ENCODE measurements at regions not wholly inside any gene's neighbourhood (a gene's known extent, or its start where the extent isn't known, plus 50 kb on each side); places are given as distances from the start of the nearest gene placed in this dataset.

GRCh38 chr9:643966-644365 lies 197.5 kb upstream of the DMRT1 start:
- H2BK120ac ChIP-seq (replicated peaks; ENCODE audit: low read depth, low read length) = no peak overlapping the region
- no peak overlapping the region for H2BK12ac ChIP-seq (ENCODE audit: low read depth, low read length)
- no peak overlapping the region for H4K5ac ChIP-seq (ENCODE audit: insufficient read length, low read depth, low read length)
- H3K23ac ChIP-seq (ENCODE audit: insufficient read length) = no peak overlapping the region
- no peak overlapping the region for H3K4me3 ChIP-seq (ENCODE audit: extremely low read depth in 1 of 4, insufficient read depth in 2 of 4, low read depth in 3 of 4, low read length in 4 of 4)
- ChIA-PET POLR2A (ENCODE audit: partially characterized antibody) (no interaction called here), CTCF (ENCODE audit: partially characterized antibody) (no interaction called here)
- H3K56ac ChIP-seq (replicated peaks; ENCODE audit: insufficient read length, low read depth, low read length) = no peak overlapping the region
- no peak overlapping the region for H2BK5ac ChIP-seq (ENCODE audit: low read depth, low read length)
- no peaks in the 10 kb centered on the region for H3K79me2 ChIP-seq (ENCODE audit: control insufficient read depth in 1 of 2, insufficient read depth in 2 of 2, low read length in 2 of 2)
- H4K20me1 ChIP-seq (replicated peaks in 1 of 2; ENCODE audit: control insufficient read depth in 1 of 2, insufficient read depth in 2 of 2, low read length in 2 of 2) = no peaks in the 10 kb centered on the region
- no peak overlapping the region for H4K91ac ChIP-seq (replicated peaks; ENCODE audit: insufficient read length, low read length)
- H3K9ac ChIP-seq (replicated peaks in 1 of 4; ENCODE audit: extremely low read depth in 1 of 4, low read depth in 3 of 4, low read length in 3 of 4) = no peak overlapping the region
- 81% methylated on average over 5 of the region's 5 CpGs; no CpG with 5 or more reads in 1 of the 2 experiments for WGBS, 2 experiments (ENCODE audit: extremely low coverage in 1 of 2, insufficient coverage in 1 of 2, insufficient read length in 1 of 2, insufficient replicate concordance in 2 of 2, low coverage in 1 of 2, low lambda C conversion rate in 2 of 2, missing lambda C conversion rate in 1 of 2)
- H2BK20ac ChIP-seq (ENCODE audit: low read length) = no peak overlapping the region
- no peak overlapping the region for H3K18ac ChIP-seq (ENCODE audit: extremely low read depth, low read length)
- FAIRE-seq (no peak), DNase-seq (ENCODE audit: low read depth in 1 of 2, low spot score in 2 of 2) (no peak)
- no peak overlapping the region for H3K27ac ChIP-seq (ENCODE audit: low read depth, low read length)
- H4K8ac ChIP-seq (ENCODE audit: extremely low read depth, insufficient read depth, low read length) = no peak overlapping the region
- no peak overlapping the region for H3K14ac ChIP-seq (ENCODE audit: insufficient read length)
- no peaks in the 10 kb centered on the region for H3K36me3 ChIP-seq (ENCODE audit: control insufficient read depth in 2 of 4, insufficient read depth in 4 of 4, low read length in 3 of 4)
- H3K4me2 ChIP-seq (ENCODE audit: insufficient read depth in 1 of 2, low read depth in 2 of 2, low read length in 2 of 2) = no peak overlapping the region
- H2BK15ac ChIP-seq (ENCODE audit: low read length) = no peak overlapping the region
- no peaks in the 10 kb centered on the region for H3K23me2 ChIP-seq (ENCODE audit: low read depth, low read length)
- no peak overlapping the region for H2AK5ac ChIP-seq (ENCODE audit: low read depth, low read length)
- H3K4me1 ChIP-seq (replicated peaks in 1 of 4; ENCODE audit: control insufficient read depth in 3 of 4, insufficient read depth in 4 of 4, low read length in 3 of 4) = peaks cover 0 to 2% (median 1%) of the 10 kb centered on the region in 4 experiments; a peak in 3 of 7 replicates
- H3K9me3 ChIP-seq (ENCODE audit: insufficient read depth in 2 of 2, low read depth in 1 of 2, low read length in 1 of 2) = no peaks in the 10 kb centered on the region
- no peak overlapping the region for H3K4ac ChIP-seq (replicated peaks; ENCODE audit: insufficient read length, low read depth, low read length)
- H3K27me3 ChIP-seq (replicated peaks in 1 of 4; ENCODE audit: control insufficient read depth in 3 of 4, extremely low read depth in 1 of 4, insufficient read depth in 3 of 4, low read length in 3 of 4) = no peaks in the 10 kb centered on the region
- H3K79me1 ChIP-seq (ENCODE audit: low read depth, low read length) = no peaks in the 10 kb centered on the region
- H2AFZ ChIP-seq (ENCODE audit: low read length) = no peak overlapping the region
- TF ChIP-seq, protein P1, sequence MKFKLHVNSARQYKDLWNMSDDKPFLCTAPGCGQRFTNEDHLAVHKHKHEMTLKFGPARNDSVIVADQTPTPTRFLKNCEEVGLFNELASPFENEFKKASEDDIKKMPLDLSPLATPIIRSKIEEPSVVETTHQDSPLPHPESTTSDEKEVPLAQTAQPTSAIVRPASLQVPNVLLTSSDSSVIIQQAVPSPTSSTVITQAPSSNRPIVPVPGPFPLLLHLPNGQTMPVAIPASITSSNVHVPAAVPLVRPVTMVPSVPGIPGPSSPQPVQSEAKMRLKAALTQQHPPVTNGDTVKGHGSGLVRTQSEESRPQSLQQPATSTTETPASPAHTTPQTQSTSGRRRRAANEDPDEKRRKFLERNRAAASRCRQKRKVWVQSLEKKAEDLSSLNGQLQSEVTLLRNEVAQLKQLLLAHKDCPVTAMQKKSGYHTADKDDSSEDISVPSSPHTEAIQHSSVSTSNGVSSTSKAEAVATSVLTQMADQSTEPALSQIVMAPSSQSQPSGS (IDR thresholded peaks at IDR 0.05; ENCODE audit: low read length) = no peak
- TF ChIP-seq CTBP2 (IDR thresholded peaks at IDR 0.05; ENCODE audit: borderline replicate concordance, insufficient read depth, insufficient read length, low read length) (no peak), GTF2F1 (IDR thresholded peaks at IDR 0.05; ENCODE audit: borderline replicate concordance, low read depth, low read length) (no peak), SP4 (IDR thresholded peaks at IDR 0.05; ENCODE audit: low read length) (no peak), CREB1 (IDR thresholded peaks at IDR 0.05) (no peak), EP300 (IDR thresholded peaks at IDR 0.05; ENCODE audit: borderline replicate concordance in 1 of 2, low read depth in 2 of 2, low read length in 2 of 2) (no peak), RXRA (IDR thresholded peaks at IDR 0.05; ENCODE audit: insufficient read depth, low read depth, low read length) (no peak), KDM5A (IDR thresholded peaks at IDR 0.05; ENCODE audit: low read length) (no peak), BRCA1 (IDR thresholded peaks at IDR 0.05; ENCODE audit: low read depth, low read length) (no peak), BACH1 (IDR thresholded peaks at IDR 0.05; ENCODE audit: low read length) (no peak), NANOG (IDR thresholded peaks at IDR 0.05; ENCODE audit: insufficient read depth, low read depth, low read length, poor library complexity, severe bottlenecking) (no peak), POLR2A (IDR thresholded peaks at IDR 0.05; ENCODE audit: control extremely low read depth in 1 of 2, low read depth in 2 of 2, low read length in 2 of 2) (no peak)

Measured in H1 (cell line).